ENCODE measurements at regions not wholly inside any gene's neighbourhood (a gene's known extent, or its start where the extent isn't known, plus 50 kb on each side); places are given as distances from the start of the nearest gene placed in this dataset.
"Not testable (repeated sequence)": the region's sequence is repeated elsewhere in the genome, so short reads cannot be mapped to it uniquely, and the experiment has no call there.

GRCh38 chr4:189654396-189654795 lies 286.3 kb upstream of the FRG1 start:
- not testable (repeated sequence) for DNase-seq

GRCh38 chr4:189655817-189656216 lies 284.9 kb upstream of the FRG1 start:
- DNase-seq: not testable (repeated sequence)

- DNase-seq: no peak
Observed at GRCh38 chr4:189656641-189657040, 284.0 kb upstream of the FRG1 start.

GRCh38 chr4:189658259-189658658 lies 282.4 kb upstream of the FRG1 start:
- not testable (repeated sequence) for DNase-seq

- DNase-seq: not testable (repeated sequence)
Observed at GRCh38 chr4:189658831-189659230, 281.8 kb upstream of the FRG1 start.

DNA sequence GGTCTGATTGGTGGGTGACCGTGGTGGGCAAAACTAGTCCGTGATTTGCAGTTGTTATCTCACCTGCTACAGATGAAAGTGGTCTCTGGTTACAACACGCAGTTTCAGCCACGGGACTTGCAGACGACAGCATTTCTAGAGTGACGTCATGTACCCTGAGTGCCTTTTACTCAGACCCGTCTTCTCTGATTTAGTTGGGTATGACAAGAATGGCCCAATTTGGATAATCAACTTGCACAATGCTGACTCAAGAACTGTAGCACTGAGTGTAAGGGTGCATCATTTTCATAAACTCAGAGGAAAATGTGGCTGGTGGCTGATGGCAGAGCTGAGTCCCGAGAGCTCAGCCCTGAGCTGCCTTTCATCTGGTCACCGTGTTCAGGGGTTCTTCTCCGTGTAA lies 281.4 kb upstream of the FRG1 start:
- DNase-seq: no peak

GRCh38 chr4:189660722-189661360 lies 279.8 kb upstream of the FRG1 start:
- no peak for DNase-seq

DNA sequence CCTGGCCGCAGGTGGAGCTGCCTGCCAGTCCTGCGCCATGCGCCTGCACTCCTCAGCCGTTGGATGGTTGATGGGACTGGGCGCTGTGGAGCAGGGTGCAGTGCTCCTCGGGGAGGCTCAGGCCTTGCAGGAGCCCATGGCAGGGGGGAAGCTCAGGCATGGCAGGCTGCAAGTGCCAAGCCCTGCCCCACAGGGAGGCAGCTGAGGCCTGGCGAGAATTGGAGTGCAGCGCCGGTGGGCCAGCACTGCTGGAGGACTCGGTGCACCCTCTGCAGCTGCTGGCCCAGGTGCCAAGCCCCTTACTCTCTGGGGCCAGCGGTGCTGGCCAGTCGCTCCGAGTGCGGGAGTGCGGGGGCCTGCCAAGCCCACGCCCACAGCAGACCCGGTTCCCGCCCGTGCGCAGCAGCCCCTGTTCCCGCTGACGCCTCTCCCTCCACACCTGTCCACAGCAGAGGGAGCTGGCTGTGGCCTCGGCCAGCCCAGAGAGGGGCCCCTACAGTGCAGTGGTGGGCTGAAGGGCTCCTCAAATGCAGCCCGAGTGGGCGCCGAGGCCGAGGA lies 275.9 kb upstream of the FRG1 start:
- no peak for DNase-seq

DNA sequence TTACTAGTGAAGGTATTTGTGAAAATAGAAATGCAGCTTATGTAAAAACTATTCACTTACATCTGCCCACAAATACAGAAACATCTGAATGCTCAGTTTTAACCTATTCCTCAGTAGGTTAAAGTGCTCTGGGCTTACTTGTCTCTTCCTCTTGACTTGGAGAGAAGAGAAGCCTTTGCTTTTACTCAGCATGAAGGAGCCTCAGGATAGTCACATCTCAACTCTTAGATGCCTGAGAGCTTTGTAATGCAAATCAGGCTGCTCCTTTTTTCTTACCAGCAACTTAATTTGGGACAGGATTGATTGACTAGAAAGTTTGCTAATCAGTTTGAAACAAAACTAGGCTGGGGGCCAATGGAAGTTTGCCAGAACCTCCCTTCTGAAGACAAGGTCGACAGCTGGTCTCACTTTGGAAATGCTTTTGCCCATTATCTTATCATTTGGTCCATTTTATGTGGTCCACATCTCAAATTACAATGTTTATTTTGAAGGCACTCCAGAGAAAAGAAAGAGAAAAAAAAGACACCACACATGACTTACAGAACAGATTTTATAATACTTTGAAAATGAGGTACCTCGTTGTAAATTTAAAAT lies 274.9 kb upstream of the FRG1 start:
- not testable (repeated sequence) for DNase-seq

DNA sequence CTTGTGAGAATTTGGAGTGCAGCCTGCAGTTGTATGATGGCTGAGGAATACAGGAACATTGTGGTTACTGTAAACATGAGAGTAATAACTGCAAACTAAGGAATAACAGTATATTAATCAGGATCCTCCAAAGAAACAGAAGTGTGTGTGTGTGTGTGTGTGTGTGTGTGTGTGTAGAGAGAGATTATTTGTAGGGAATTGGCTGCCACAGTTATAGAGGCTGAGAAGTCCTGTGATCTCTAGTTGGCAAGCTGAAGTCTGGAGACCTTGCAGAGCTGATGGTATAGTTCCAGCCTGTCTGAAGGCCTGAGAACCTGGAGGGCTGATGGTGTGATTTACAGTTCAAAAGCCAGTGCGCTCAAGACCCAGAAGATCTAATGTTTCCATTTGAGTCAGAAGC lies 273.3 kb upstream of the FRG1 start:
- not testable (repeated sequence) for DNase-seq

- DNase-seq: not testable (repeated sequence)
Observed at GRCh38 chr4:189697675-189698245, 242.9 kb upstream of the FRG1 start.

DNA sequence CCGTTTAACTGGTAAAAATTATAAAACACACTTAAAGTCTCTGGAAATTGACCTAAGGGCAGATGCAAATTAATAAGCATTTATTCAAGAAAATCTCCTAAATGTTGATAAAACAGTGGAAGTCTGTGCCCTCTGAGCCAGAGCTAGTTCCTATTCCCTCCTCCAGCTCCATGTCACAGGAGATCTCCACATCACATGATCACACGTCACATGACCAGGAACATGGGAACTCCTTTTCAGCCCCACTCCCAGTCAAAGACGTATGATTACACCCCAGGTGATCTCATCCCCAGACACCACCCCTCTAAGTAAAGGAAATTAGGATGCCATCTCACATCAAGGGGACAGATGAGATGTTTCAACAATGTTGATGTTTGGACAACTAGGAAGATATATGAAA lies 237.7 kb upstream of the FRG1 start:
- not testable (repeated sequence) for DNase-seq

GRCh38 chr4:189706821-189707220 lies 233.9 kb upstream of the FRG1 start:
- not testable (repeated sequence) for DNase-seq

GRCh38 chr4:189707227-189707626 lies 233.4 kb upstream of the FRG1 start:
- not testable (repeated sequence) for DNase-seq

DNA sequence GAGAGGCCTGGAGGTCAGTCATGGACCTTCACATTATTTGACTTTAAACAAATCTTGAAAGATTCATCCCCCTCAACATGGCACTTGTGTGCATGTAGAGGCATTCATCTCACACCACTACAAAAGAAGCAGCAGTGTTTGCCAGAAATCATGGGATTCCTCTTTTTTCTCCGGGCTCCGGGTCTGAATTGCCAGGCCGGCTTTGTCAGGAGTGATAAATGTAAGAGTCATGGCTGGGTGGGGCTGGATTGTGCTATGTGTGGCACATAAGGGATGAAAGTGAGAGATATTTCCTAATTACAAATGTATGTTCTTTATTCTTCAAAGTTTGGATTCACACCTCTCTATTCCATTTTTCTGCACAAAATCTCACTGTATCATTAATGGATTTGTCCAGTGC lies 228.7 kb upstream of the FRG1 start:
- not testable (repeated sequence) for DNase-seq

DNA sequence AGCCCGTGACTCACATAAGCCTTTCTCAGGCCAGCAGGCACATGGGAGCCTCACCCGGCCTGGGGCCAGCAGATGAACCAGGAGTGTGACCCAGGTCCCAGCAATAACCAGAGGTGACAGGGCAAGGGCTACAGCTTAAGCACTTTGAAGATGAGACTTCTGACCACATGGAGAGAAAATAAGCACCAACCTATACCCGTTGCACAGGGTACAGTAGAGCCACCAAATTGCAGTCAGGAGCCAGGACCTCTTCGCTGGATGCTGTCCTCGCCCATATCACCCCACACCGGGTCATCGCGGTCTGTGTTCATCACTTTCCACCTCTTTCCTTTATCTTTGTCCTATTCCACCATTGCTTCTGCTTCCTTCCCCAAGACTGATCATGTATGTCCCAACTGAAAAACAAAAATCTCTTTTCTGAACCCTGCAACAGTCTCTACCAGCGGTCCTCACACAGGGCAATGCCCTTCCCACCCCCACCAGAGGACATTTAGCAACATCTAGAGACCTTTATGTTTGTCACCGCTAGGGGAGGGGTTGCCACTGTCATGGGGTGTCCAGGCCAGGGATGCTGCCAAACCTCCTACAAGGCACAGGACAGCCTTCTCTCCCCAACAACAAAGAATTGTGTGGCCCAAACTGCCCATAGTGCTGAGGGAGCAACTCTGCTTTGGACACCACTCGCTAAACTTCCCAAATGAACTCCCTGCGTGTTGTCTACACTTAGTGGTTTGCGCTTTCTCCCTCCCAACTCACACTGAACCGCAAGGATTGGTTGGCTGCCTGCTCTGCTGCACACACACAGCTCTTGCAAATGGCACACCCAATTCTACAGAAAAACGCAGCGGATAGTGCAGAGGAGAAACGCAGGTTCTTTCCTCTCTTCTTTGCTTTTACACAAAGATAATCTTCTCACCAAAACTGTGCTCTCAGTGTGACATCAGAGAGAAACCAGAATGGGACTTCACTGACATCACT lies 219.4 kb upstream of the FRG1 start:
- DNase-seq: not testable (repeated sequence)

DNA sequence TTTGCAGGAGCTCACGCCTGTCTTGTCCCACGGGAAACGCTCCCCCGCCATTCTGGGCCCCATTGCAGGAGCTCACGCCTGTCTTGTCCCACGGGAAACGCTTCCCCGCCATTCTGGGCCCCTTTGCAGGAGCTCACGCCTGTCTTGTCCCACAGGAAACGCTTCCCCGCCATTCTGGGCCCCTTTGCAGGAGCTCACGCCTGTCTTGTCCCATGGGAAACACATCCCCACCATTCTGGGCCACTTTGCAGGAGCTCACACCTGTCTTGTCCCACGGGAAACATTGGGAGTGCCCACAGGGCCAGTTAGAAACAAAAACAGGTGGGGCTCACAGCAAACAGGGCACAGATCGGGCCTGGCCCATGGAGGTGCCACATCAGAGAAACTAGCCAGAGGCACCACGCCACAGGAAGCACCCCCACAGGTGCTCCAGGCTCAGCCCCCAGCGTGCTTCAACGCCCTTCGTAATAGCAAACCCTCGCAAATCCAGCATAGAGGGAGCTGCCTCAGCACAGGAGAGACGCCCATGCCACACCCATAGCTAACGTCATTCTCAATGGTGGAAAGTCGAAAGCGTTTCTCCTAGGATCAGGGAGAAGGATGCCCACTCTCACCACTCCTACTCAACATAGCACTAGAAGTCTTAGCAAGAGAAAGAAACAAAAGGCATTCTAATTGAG lies 218.2 kb upstream of the FRG1 start:
- not testable (repeated sequence) for DNase-seq

GRCh38 chr4:189727982-189728638 lies 212.6 kb upstream of the FRG1 start:
- DNase-seq: not testable (repeated sequence)

GRCh38 chr4:189731989-189732388 lies 208.7 kb upstream of the FRG1 start:
- DNase-seq: not testable (repeated sequence)

DNA sequence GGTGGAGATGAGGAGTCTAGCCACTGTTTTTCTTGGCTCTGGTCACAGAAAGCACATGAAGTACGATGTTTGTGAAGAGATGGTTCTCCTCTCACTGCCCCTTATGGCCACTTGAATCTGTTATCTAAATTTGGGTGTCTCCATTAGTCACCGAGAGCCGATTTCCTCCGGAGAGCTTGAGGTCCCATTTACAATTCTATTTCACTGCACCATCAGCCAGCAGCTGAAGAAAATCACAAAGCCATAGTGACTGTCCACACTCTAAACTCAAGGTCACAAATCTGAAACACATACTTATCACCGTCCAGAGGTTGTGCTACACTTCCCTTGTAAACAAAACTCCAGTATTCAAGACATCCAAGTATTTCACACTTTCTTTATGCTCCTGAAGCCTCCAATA lies 207.2 kb upstream of the FRG1 start:
- not testable (repeated sequence) for DNase-seq

DNA sequence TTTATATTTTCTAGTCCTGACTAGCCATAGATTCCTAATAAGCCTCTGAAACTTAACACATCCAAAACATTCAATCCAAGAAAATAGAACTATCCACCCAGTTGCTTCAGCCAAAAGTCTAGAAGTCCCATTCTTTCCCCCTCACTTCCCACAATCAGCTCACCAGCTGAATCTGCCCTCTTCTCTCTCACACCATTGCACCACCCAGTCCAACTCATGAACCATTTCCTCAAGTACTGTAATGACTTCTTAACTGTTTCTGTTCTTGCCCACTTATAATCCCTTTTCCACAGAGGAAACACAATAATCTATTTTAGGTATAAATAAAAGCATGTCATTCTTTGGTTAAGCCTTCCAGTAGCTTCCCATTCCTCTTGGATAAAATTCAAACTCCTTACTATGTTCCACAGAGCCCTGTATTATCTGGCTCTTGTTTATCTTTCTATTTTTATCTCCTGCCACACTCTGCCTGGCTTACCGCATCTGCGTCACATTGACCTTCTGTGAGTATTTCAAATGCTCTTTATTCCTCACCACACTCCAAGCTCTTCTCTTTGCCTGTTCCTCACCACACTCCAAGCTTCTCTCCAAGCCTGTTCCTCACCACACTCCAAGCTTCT lies 205.9 kb upstream of the FRG1 start:
- not testable (repeated sequence) for DNase-seq

Data from stimulated activated CD4-positive, alpha-beta T cell treated with anti-CD3 and anti-CD28 coated beads, Interleukin-4, amount 100 ng/mL, for 24 hours (primary cell).